ENCODE measurements at regions not wholly inside any gene's neighbourhood (a gene's known extent, or its start where the extent isn't known, plus 50 kb on each side); places are given as distances from the start of the nearest gene placed in this dataset.
"Not testable (repeated sequence)": the region's sequence is repeated elsewhere in the genome, so short reads cannot be mapped to it uniquely, and the experiment has no call there.

DNA sequence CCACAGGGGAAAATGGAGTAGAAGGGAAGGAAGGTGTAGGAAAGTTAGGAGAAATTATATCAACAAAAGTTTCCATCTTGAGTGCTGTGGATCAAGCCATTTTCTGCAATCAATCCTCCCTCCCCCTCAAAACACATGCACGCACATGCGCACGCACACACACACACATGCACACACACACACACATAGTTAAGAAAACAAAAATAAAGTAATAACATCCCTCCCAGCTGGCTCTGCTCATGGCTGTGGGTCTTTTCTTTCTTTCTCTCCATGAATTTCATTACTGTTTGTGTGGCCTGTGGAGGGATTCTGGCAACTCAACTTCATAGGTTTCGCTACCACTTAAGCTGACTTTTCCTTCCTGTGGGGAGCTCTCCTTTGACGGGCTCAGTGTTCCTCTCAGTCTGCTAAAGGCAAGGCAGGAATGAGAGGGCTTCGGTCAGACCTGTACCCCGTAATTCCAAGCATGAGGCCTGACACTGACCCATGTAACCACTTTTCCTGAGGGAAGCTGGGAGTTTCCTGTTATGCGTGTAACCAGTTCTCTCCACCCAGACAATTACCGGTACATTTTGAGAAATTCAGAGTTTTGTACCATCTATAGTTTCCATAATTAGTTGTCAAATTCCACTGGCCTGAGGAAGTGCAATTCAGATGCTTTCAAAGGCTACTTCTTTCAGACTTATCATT is 79.8 kb downstream of the ZNF92 start:
- DNase-seq (ENCODE audit: low spot score) = no peak
- TF ChIP-seq, protein P1, sequence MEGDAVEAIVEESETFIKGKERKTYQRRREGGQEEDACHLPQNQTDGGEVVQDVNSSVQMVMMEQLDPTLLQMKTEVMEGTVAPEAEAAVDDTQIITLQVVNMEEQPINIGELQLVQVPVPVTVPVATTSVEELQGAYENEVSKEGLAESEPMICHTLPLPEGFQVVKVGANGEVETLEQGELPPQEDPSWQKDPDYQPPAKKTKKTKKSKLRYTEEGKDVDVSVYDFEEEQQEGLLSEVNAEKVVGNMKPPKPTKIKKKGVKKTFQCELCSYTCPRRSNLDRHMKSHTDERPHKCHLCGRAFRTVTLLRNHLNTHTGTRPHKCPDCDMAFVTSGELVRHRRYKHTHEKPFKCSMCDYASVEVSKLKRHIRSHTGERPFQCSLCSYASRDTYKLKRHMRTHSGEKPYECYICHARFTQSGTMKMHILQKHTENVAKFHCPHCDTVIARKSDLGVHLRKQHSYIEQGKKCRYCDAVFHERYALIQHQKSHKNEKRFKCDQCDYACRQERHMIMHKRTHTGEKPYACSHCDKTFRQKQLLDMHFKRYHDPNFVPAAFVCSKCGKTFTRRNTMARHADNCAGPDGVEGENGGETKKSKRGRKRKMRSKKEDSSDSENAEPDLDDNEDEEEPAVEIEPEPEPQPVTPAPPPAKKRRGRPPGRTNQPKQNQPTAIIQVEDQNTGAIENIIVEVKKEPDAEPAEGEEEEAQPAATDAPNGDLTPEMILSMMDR (IDR thresholded peaks at IDR 0.05; ENCODE audit: extremely low read depth, missing control alignments) = no peak

DNA sequence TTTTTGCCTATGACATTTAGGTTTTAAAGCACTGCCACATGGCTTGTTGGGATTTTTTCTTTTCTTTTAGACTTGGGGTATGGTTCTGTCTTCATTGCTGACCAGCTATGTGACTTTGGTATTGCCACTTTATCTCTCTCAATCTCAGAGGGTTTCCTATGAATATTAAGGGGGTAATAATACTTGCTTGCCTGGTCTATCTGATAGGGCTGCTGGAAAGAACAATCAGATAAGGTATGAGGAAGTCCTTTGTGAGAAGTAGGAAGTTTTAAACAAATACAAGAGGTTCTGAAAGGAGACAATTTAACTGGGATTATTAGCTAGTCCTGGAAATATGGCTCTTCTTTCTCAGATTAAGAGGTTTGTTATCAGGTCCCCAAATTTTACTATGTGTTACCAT is 80.8 kb downstream of the ZNF92 start:
- no peak for DNase-seq (ENCODE audit: low spot score)
- TF ChIP-seq, protein P1 (IDR thresholded peaks at IDR 0.05; ENCODE audit: extremely low read depth, missing control alignments) = no peak

DNA sequence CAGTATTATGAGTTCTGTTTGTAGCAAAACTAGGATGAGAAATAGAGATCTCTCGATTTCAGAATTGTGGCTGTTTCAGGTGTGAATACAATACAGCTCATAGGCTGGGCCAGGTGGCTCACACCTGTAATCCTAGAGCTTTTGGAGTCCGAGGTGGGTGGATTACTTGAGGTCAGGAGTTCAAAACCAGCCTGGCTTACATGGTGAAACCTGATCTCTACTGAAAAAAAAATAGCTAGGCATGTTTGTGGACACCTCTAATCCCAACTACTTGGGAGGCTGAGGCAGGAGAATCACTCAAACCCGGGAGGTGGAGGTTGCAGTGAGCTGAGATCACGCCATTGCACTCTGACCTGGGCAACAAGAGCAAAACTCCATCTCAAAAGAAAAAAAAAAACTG is 81.4 kb downstream of the ZNF92 start:
- DNase-seq (ENCODE audit: low spot score) = not testable (repeated sequence)

DNA sequence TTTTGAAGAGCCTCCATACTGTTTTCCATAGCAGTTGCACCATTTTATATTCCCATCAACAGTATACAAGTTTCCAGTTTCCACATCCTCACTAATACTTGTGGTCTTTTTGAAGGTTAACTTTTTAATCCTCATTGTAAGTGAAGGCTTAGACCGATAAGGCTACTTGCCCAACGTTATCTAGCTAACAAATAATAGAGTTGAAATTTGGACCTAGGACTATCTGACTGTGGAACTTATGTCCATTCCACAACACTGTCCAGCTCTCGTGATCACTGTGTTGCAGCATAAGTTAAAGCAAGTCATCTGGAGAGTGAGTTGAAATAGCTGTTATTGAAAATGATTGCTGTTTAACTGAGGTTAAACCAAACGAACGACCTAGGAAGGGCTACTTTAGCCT is 84.0 kb downstream of the ZNF92 start:
- TF ChIP-seq, protein P1 (IDR thresholded peaks at IDR 0.05; ENCODE audit: extremely low read depth, missing control alignments) = no peak
- DNase-seq (ENCODE audit: low spot score) = no peak

DNA sequence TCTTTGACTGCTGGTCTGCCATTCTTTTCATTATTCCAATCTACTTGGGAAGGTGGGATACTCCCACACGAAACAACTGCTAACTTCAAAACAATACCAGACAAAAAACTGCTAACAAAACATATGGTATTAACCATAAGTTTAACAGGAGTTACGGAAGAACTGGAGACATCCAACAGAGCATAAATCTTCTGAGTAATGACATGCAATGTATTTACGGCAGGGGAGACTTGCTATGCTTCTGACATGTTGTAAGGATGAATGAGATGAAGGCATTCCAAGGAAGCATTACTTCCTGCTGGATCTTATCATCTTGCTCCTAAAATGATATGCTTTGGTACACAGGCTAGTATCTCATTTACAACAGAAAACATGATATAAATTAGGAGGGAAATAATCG is 85.8 kb downstream of the ZNF92 start:
- TF ChIP-seq, protein P1 (IDR thresholded peaks at IDR 0.05; ENCODE audit: extremely low read depth, missing control alignments) = no peak
- DNase-seq (ENCODE audit: low spot score) = no peak

DNA sequence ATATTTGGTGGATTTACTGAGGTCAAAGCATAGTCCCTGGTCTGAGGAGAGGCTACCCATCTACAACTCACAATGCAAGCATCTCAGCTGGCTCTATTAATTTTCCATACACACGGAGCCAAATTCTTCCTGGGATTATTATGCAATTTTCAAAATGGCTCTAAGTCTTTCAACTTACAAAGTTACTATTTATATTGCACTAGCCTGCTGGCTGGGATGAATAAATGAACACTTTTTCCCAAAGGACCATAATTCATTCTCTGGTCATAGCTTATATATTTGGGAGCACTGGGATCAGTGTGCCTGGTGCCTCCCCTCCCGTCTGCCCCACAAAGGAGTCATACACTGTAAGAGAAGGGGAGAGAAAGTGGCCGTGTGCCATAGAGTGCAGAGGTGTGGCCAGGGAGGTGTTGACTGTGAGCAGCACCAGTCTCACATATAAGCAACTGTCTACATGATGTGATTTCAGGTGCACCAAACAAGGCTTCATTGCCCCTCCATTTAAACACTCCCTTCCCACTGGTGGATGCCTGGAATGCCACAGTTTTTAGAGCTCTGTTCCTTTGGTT is 88.6 kb downstream of the ZNF92 start:
- DNase-seq (ENCODE audit: low spot score) = no peak
- TF ChIP-seq, protein P1 (IDR thresholded peaks at IDR 0.05; ENCODE audit: extremely low read depth, missing control alignments) = no peak

DNA sequence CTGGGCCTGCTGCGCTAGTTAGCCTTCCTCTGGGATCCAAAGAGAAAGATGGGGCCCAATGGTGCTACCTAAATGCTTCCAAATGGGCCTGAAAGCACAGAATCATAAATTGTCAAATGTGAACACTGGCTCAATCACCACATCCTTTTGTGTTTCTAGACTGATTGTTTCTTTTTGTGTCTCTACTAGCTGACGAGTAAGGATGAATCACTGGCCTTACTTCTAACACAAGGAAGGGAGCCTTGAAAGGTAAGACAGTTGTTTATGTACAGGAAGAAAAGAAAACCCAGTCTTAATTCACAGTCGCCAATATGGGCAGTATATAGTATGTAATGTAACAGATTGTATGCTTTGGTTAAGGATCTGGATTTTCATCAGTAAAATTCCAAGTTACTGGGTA is 89.5 kb downstream of the ZNF92 start:
- DNase-seq (ENCODE audit: low spot score) = no peak
- TF ChIP-seq, protein P1 (IDR thresholded peaks at IDR 0.05; ENCODE audit: extremely low read depth, missing control alignments) = no peak

DNA sequence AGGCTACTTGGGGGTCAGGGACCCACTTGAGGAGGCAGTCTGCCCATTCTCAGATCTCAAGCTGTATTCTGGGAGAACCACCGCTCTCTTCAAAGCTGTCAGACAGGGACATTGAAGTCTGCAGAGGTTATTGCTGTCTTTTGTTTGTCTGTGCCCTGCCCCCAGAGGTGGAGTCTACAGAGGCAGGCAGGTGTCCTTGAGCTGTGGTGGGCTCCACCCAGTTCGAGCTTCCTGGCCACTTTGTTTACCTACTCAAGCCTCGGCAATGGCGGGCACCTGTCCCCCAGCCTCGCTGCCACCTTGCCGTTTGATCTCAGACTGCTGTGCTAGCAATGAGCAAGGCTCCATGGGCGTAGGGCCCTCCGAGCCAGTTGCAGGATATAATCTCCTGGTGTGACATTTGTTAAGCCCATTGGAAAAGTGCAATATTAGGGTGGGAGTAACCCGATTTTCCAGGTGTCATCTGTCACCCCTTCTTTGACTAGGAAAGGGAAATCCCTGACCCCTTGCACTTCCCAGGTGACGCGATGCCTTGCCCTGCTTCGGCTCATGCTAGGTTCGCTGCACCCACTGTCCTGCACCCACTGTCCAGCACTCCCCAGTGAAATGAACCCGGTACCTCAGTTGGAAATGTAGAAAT is 96.4 kb downstream of the ZNF92 start:
- DNase-seq (ENCODE audit: low spot score) = not testable (repeated sequence)

All from GM20000 (cell line).